ENCODE measurements at regions not wholly inside any gene's neighbourhood (a gene's known extent, or its start where the extent isn't known, plus 50 kb on each side); places are given as distances from the start of the nearest gene placed in this dataset.

- CTCF ChIA-PET = no interaction called here
- Histone ChIP-seq H3K4me1 (ENCODE audit: control insufficient read depth in 1 of 2, insufficient read depth in 2 of 2, low read depth in 1 of 2, low read length in 1 of 2) (no peaks in the 10 kb centered on the region; a peak in 2 of 4 replicates), H3K4me3 (ENCODE audit: low read depth in 2 of 2, low read length in 1 of 2) (no peak overlapping the region), H3K36me3 (replicated peaks in 1 of 2; ENCODE audit: control insufficient read depth in 1 of 2, insufficient read depth in 2 of 2, low read length in 1 of 2) (no peaks in the 10 kb centered on the region), H2AFZ (ENCODE audit: low read depth) (no peak overlapping the region), H3K9ac (no peak overlapping the region), H3K27ac (ENCODE audit: low read depth in 2 of 2, low read length in 1 of 2) (no peak overlapping the region), H3K9me2 (no peaks in the 10 kb centered on the region), H4K20me1 (ENCODE audit: insufficient read depth) (no peaks in the 10 kb centered on the region), H3K79me2 (ENCODE audit: insufficient read depth) (no peaks in the 10 kb centered on the region), H3F3A (replicated peaks; ENCODE audit: insufficient read depth) (no peaks in the 10 kb centered on the region), H3K4me2 (no peak overlapping the region), H3K9me3 (no peaks in the 10 kb centered on the region), H3K27me3 (ENCODE audit: insufficient read depth) (no peaks in the 10 kb centered on the region)
- POLR2A ChIA-PET = no interaction called here
- DNase-seq = no peak
- 64% methylated on average over 2 of the region's 2 CpGs for WGBS (ENCODE audit: low lambda C conversion rate)
- TF ChIP-seq EP300 (IDR thresholded peaks at IDR 0.05; ENCODE audit: borderline replicate concordance in 1 of 2, low read depth in 1 of 2, low read length in 1 of 2) (no peak), TEAD4 (IDR thresholded peaks at IDR 0.05; ENCODE audit: borderline replicate concordance, insufficient read depth) (no peak), JUND (IDR thresholded peaks at IDR 0.05) (no peak), CHD2 (IDR thresholded peaks at IDR 0.05; ENCODE audit: low read length, partially characterized antibody) (no peak)
Observed at GRCh38 chr2:180187611-180188010, 180.5 kb upstream of the CWC22 start.

- Histone ChIP-seq H4K20me1 (ENCODE audit: insufficient read depth) (no peaks in the 10 kb centered on the region), H3K4me3 (ENCODE audit: low read depth in 2 of 2, low read length in 1 of 2) (no peak overlapping the region), H3K4me1 (ENCODE audit: control insufficient read depth in 1 of 2, insufficient read depth in 2 of 2, low read depth in 1 of 2, low read length in 1 of 2) (no peaks in the 10 kb centered on the region; a peak in 1 of 4 replicates), H3K9me2 (no peaks in the 10 kb centered on the region), H3K36me3 (replicated peaks in 1 of 2; ENCODE audit: control insufficient read depth in 1 of 2, insufficient read depth in 2 of 2, low read length in 1 of 2) (no peaks in the 10 kb centered on the region), H3K79me2 (ENCODE audit: insufficient read depth) (no peaks in the 10 kb centered on the region), H3K4me2 (no peak overlapping the region), H3K27ac (ENCODE audit: low read depth in 2 of 2, low read length in 1 of 2) (no peak overlapping the region), H2AFZ (ENCODE audit: low read depth) (no peak overlapping the region), H3K9me3 (no peaks in the 10 kb centered on the region), H3K27me3 (ENCODE audit: insufficient read depth) (no peaks in the 10 kb centered on the region), H3F3A (replicated peaks; ENCODE audit: insufficient read depth) (no peaks in the 10 kb centered on the region), H3K9ac (no peak overlapping the region)
- DNase-seq = no peak
- TF ChIP-seq PBX3 (IDR thresholded peaks at IDR 0.05) (no peak), EZH2phosphoT487 (IDR thresholded peaks at IDR 0.05; ENCODE audit: borderline replicate concordance, low read depth) (no peak), RAD21 (IDR thresholded peaks at IDR 0.05; ENCODE audit: low read length) (no peak), TEAD4 (IDR thresholded peaks at IDR 0.05; ENCODE audit: borderline replicate concordance, insufficient read depth) (no peak), NFIC (IDR thresholded peaks at IDR 0.05; ENCODE audit: borderline replicate concordance) (no peak), GABPA (IDR thresholded peaks at IDR 0.05; ENCODE audit: low read depth) (no peak), YY1 (IDR thresholded peaks at IDR 0.05; ENCODE audit: low read depth) (no peak), TAF1 (IDR thresholded peaks at IDR 0.05; ENCODE audit: borderline replicate concordance, low read depth, low read length) (no peak), ZBTB33 (IDR thresholded peaks at IDR 0.05; ENCODE audit: borderline replicate concordance, low read depth) (no peak), FOSL2 (IDR thresholded peaks at IDR 0.05; ENCODE audit: borderline replicate concordance, low read depth) (no peak), CHD2 (IDR thresholded peaks at IDR 0.05; ENCODE audit: low read length, partially characterized antibody) (no peak), POLR2AphosphoS5 (IDR thresholded peaks at IDR 0.05; ENCODE audit: low read depth, low read length) (no peak), REST (IDR thresholded peaks at IDR 0.05; ENCODE audit: low read depth, low read length) (no peak), RFX5 (IDR thresholded peaks at IDR 0.05; ENCODE audit: low read length) (no peak)
- ChIA-PET CTCF (no interaction called here), POLR2A (no interaction called here)
- 72% methylated on average over 2 of the region's 2 CpGs for WGBS (ENCODE audit: low lambda C conversion rate)
Observed at GRCh38 chr2:180184506-180184905, 177.4 kb upstream of the CWC22 start.

Data from SK-N-SH (cell line).